ENCODE measurements at regions not wholly inside any gene's neighbourhood (a gene's known extent, or its start where the extent isn't known, plus 50 kb on each side); places are given as distances from the start of the nearest gene placed in this dataset.
A peak's percentile ranks its signal among the peaks of the same experiment; 100 is the strongest.
"Not testable (repeated sequence)": the region's sequence is repeated elsewhere in the genome, so short reads cannot be mapped to it uniquely, and the experiment has no call there.

DNA sequence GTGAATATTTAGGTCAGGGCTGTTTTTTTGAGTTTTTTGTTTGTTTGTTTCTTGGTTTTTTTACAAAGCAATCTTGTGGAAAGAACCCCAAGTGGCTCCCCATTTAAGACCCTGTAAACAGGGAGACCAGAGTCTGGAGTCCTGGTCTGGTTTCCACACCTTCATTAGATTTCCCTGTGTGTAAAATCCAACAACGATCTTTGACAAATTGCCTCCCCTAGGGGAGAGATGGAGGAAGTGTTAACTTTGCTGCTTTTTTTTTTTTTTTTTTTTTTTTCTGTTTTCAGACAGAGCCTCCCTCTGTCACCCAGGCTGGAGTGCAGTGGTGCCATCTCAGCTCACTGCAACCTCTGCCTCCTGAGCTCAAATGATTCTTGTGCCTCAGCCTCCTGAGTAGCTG, 77.4 kb downstream of the ART5 start:
- TF ChIP-seq, protein P1, sequence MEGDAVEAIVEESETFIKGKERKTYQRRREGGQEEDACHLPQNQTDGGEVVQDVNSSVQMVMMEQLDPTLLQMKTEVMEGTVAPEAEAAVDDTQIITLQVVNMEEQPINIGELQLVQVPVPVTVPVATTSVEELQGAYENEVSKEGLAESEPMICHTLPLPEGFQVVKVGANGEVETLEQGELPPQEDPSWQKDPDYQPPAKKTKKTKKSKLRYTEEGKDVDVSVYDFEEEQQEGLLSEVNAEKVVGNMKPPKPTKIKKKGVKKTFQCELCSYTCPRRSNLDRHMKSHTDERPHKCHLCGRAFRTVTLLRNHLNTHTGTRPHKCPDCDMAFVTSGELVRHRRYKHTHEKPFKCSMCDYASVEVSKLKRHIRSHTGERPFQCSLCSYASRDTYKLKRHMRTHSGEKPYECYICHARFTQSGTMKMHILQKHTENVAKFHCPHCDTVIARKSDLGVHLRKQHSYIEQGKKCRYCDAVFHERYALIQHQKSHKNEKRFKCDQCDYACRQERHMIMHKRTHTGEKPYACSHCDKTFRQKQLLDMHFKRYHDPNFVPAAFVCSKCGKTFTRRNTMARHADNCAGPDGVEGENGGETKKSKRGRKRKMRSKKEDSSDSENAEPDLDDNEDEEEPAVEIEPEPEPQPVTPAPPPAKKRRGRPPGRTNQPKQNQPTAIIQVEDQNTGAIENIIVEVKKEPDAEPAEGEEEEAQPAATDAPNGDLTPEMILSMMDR (conservative IDR thresholded peaks at IDR 0.05) = peak; percentile 44
- TF ChIP-seq EZH2 (IDR thresholded peaks at IDR 0.05; ENCODE audit: low read depth) = not testable (repeated sequence)

Data from PC-9 (cell line).